IgD-negative memory B cell (primary cell): ENCODE measurements at regions not wholly inside any gene's neighbourhood (a gene's known extent, or its start where the extent isn't known, plus 50 kb on each side); places are given as distances from the start of the nearest gene placed in this dataset.

ENCODE experiments used
- H3K27ac Mint-ChIP-seq, 3 donors: one replicate each; pipeline ENCODE4 v1.8.0; 2020 to 2022; ENCODE audit warnings: mild to moderate bottlenecking in 3 of 3, mixed read lengths in 3 of 3, moderate library complexity in 1 of 3
- H3K27me3 Mint-ChIP-seq: one replicate; pipeline ENCODE4 v1.8.0; 2021; ENCODE audit warnings: mixed read lengths
- H3K36me3 Mint-ChIP-seq: one replicate; pipeline ENCODE4 v1.8.0; 2020; ENCODE audit warnings: mild to moderate bottlenecking, mixed read lengths
- H3K4me1 Mint-ChIP-seq, 3 donors: one replicate each; pipeline ENCODE4 v1.8.0; 2020 to 2022; ENCODE audit warnings: mixed read lengths in 3 of 3, mild to moderate bottlenecking in 1 of 3
- H3K4me3 Mint-ChIP-seq, 4 donors: one replicate each; pipeline ENCODE4 v1.8.0; 2020 to 2022; ENCODE audit warnings: mild to moderate bottlenecking in 4 of 4, mixed read lengths in 4 of 4, moderate library complexity in 3 of 4
- H3K9me3 Mint-ChIP-seq, 3 donors: one replicate each; pipeline ENCODE4 v1.8.0; 2020 to 2021; ENCODE audit warnings: mixed read lengths in 3 of 3, mild to moderate bottlenecking in 1 of 3

- Mint-ChIP-seq H3K4me1 (peaks cover 14 to 18% (median 18%) of the 10 kb centered on the region in 3 donors), H3K27me3 (no peaks in the 10 kb centered on the region), H3K36me3 (no peaks in the 10 kb centered on the region), H3K9me3 (peaks cover 0 to 2% (median 0%) of the 10 kb centered on the region in 3 donors), H3K27ac (peak overlapping the region; percentile 86 to 95 (median 93)), H3K4me3 (peak overlapping the region; percentile 83 to 96 (median 90))
Observed at GRCh38 chr6:26241033-26241895, 123.7 kb upstream of the BTN3A2 start.

- Mint-ChIP-seq H3K9me3 (peaks cover 0 to 4% (median 0%) of the 10 kb centered on the region in 3 donors), H3K27ac (no peak overlapping the region), H3K36me3 (no peaks in the 10 kb centered on the region), H3K4me1 (peaks cover 14 to 18% (median 18%) of the 10 kb centered on the region in 3 donors), H3K27me3 (no peaks in the 10 kb centered on the region), H3K4me3 (peak overlapping the region in 1 of 4 donors; percentile 87)
Observed at GRCh38 chr6:26243132-26243531, 121.9 kb upstream of the BTN3A2 start.

DNA sequence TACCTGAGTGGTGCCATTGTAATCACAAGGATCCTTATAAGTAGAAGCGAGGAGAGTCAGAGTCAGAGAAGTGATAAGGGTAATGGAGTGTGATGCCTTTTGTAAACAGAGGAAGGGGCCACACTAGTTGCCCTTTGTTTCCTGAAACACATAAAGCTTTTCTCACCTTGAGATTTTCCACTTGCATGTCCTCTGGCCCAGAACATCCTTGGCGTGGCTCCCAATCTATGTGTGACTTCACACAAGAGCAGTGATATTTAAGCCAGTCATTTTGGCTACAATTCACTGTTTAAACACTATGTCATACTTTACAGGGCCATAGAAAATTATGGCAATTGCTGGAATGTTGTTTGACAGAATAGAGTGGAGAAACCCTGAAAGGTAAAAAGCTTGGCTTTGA lies 121.2 kb upstream of the BTN3A2 start:
- Mint-ChIP-seq H3K27me3 (no peaks in the 10 kb centered on the region), H3K36me3 (no peaks in the 10 kb centered on the region), H3K4me1 (peaks cover 16 to 20% (median 18%) of the 10 kb centered on the region in 3 donors), H3K27ac (no peak overlapping the region), H3K9me3 (peaks cover 0 to 4% (median 0%) of the 10 kb centered on the region in 3 donors), H3K4me3 (no peak overlapping the region)

DNA sequence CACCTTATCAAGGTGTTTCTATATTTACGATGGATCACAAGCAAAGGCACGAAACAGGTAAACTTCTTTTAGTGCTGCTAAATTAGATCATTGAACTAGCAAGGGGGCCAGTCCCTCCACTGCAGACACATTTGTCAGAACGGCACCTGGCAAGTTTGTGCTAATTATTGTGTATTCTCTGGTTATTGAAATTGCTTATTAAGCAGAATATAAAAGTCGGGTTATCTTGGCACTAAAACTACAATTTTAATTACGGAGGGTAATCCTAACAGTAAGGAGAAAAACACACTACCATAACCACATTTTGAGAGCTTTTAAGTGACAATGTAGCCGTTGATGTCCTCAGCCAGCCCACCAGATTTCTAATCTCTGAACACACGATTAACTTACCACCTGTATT lies 118.9 kb upstream of the BTN3A2 start:
- Mint-ChIP-seq H3K27me3 (no peaks in the 10 kb centered on the region), H3K4me3 (peak overlapping the region in 1 of 4 donors; percentile 92), H3K4me1 (peaks cover 10 to 20% (median 15%) of the 10 kb centered on the region in 3 donors), H3K27ac (no peak overlapping the region), H3K9me3 (peaks cover 0 to 4% (median 0%) of the 10 kb centered on the region in 3 donors), H3K36me3 (no peaks in the 10 kb centered on the region)

- H3K27me3 Mint-ChIP-seq, result no peaks in the 10 kb centered on the region
- no peaks in the 10 kb centered on the region for H3K36me3 Mint-ChIP-seq
- peaks cover 0 to 4% (median 0%) of the 10 kb centered on the region in 3 donors for H3K9me3 Mint-ChIP-seq
- H3K4me1 Mint-ChIP-seq, result peaks cover 7 to 25% (median 17%) of the 10 kb centered on the region in 3 donors
- H3K4me3 Mint-ChIP-seq, result peak overlapping the region in 1 of 4 donors; percentile 92
- H3K27ac Mint-ChIP-seq, result no peak overlapping the region
Observed at GRCh38 chr6:26246553-26246952, 118.4 kb upstream of the BTN3A2 start.

DNA sequence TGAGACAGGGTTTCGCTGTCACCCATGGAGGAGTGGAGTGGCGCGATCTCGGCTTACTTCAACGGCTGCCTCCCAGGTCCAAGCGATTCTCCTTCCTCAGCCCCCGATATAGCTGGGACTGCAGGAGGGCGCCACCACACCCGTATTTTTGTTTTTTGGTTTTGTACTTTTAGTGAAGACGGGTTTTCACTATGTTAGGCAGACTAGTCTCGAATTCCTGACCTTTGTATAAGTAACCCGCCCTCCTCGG lies 115.4 kb upstream of the BTN3A2 start:
- Mint-ChIP-seq H3K27me3 (no peaks in the 10 kb centered on the region), H3K27ac (peak overlapping the region; percentile 90 to 95 (median 94)), H3K4me1 (peaks cover 19 to 34% (median 26%) of the 10 kb centered on the region in 3 donors), H3K36me3 (peaks cover 2% of the 10 kb centered on the region), H3K4me3 (peak overlapping the region; percentile 84 to 99 (median 94)), H3K9me3 (peaks cover 0 to 4% (median 0%) of the 10 kb centered on the region in 3 donors)

DNA sequence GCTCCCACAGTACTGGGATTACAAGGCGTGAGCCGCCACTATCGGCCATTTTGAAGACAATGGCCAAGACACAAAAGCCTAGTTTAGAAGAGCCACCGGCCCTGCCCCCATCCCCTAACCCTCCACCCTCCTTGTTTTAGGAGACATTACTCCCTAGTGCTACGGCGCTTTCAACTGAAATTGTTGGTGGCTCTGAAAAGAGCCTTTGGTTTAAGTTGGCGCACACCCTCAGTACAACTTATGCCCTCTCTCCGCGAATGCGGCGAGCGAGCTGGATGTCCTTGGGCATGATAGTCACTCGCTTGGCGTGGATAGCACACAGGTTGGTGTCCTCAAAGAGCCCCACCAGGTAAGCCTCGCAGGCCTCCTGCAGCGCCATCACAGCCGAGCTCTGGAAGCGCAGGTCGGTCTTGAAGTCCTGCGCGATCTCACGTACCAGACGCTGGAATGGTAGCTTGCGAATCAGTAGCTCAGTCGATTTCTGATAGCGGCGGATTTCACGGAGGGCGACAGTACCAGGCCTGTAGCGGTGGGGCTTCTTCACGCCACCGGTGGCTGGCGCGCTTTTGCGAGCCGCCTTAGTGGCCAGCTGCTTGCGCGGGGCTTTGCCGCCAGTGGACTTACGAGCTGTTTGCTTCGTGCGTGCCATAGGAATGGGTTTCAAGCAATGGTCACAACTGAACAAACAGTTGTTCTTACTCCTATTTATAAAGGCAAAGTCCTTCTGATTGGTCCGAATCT lies 114.9 kb upstream of the BTN3A2 start:
- Mint-ChIP-seq H3K27ac (peak overlapping the region; percentile 90 to 95 (median 94)), H3K27me3 (no peaks in the 10 kb centered on the region), H3K4me3 (peak overlapping the region; percentile 84 to 99 (median 94)), H3K36me3 (peaks cover 2% of the 10 kb centered on the region), H3K9me3 (peaks cover 0 to 4% (median 0%) of the 10 kb centered on the region in 3 donors), H3K4me1 (peaks cover 17 to 39% (median 26%) of the 10 kb centered on the region in 3 donors)

- Mint-ChIP-seq H3K27ac (peak overlapping the region; percentile 36 to 95 (median 90)), H3K4me3 (peak overlapping the region; percentile 84 to 99 (median 94)), H3K4me1 (peaks cover 17 to 40% (median 26%) of the 10 kb centered on the region in 3 donors), H3K9me3 (peaks cover 0 to 4% (median 0%) of the 10 kb centered on the region in 3 donors), H3K27me3 (no peaks in the 10 kb centered on the region), H3K36me3 (peaks cover 2% of the 10 kb centered on the region)
Observed at GRCh38 chr6:26250698-26251044, 114.3 kb upstream of the BTN3A2 start.

- H3K36me3 Mint-ChIP-seq, result peaks cover 2% of the 10 kb centered on the region
- H3K4me3 Mint-ChIP-seq, result peak overlapping the region; percentile 92 to 99 (median 96)
- peaks cover 17 to 40% (median 26%) of the 10 kb centered on the region in 3 donors for H3K4me1 Mint-ChIP-seq
- H3K27ac Mint-ChIP-seq, result peak overlapping the region; percentile 65 to 95 (median 88)
- no peaks in the 10 kb centered on the region for H3K9me3 Mint-ChIP-seq
- no peaks in the 10 kb centered on the region for H3K27me3 Mint-ChIP-seq
Observed at GRCh38 chr6:26251354-26252076, 113.5 kb upstream of the BTN3A2 start.

- H3K9me3 Mint-ChIP-seq, result no peaks in the 10 kb centered on the region
- no peaks in the 10 kb centered on the region for H3K27me3 Mint-ChIP-seq
- H3K36me3 Mint-ChIP-seq, result peaks cover 2% of the 10 kb centered on the region
- peak overlapping the region; percentile 92 to 99 (median 96) for H3K4me3 Mint-ChIP-seq
- H3K4me1 Mint-ChIP-seq, result peaks cover 19 to 40% (median 26%) of the 10 kb centered on the region in 3 donors
- peak overlapping the region; percentile 65 to 95 (median 88) for H3K27ac Mint-ChIP-seq
Observed at GRCh38 chr6:26252077-26252472, 112.9 kb upstream of the BTN3A2 start.

- Mint-ChIP-seq H3K9me3 (no peaks in the 10 kb centered on the region), H3K27ac (no peak overlapping the region), H3K27me3 (no peaks in the 10 kb centered on the region), H3K4me3 (peak overlapping the region in 1 of 4 donors; percentile 75), H3K4me1 (peaks cover 13 to 33% (median 23%) of the 10 kb centered on the region in 3 donors), H3K36me3 (peaks cover 4% of the 10 kb centered on the region)
Observed at GRCh38 chr6:26254724-26255123, 110.3 kb upstream of the BTN3A2 start.

GRCh38 chr6:26257272-26257671 lies 107.7 kb upstream of the BTN3A2 start:
- H3K4me1 Mint-ChIP-seq, result peaks cover 12 to 18% (median 13%) of the 10 kb centered on the region in 3 donors
- peaks cover 4% of the 10 kb centered on the region for H3K36me3 Mint-ChIP-seq
- no peaks in the 10 kb centered on the region for H3K9me3 Mint-ChIP-seq
- no peak overlapping the region for H3K4me3 Mint-ChIP-seq
- no peaks in the 10 kb centered on the region for H3K27me3 Mint-ChIP-seq
- no peak overlapping the region for H3K27ac Mint-ChIP-seq

- Mint-ChIP-seq H3K9me3 (no peaks in the 10 kb centered on the region), H3K27me3 (no peaks in the 10 kb centered on the region), H3K4me1 (peaks cover 3 to 9% (median 4%) of the 10 kb centered on the region in 3 donors), H3K36me3 (peaks cover 2% of the 10 kb centered on the region), H3K4me3 (no peak overlapping the region), H3K27ac (no peak overlapping the region)
Observed at GRCh38 chr6:26258212-26258977, 106.6 kb upstream of the BTN3A2 start.

- Mint-ChIP-seq H3K36me3 (peaks cover 2% of the 10 kb centered on the region), H3K27me3 (no peaks in the 10 kb centered on the region), H3K4me1 (peaks cover under 1 to 2% (median 1%) of the 10 kb centered on the region in 3 donors), H3K27ac (no peak overlapping the region), H3K9me3 (no peaks in the 10 kb centered on the region), H3K4me3 (no peak overlapping the region)
Observed at GRCh38 chr6:26260110-26260637, 104.8 kb upstream of the BTN3A2 start.
